Endothelial cell (in vitro differentiated cells): ENCODE measurements at regions not wholly inside any gene's neighbourhood (a gene's known extent, or its start where the extent isn't known, plus 50 kb on each side); places are given as distances from the start of the nearest gene placed in this dataset.

Experiments used
- DNase-seq: peaks from one replicate; pipeline ENCODE4 v3.0.0; 2021; ENCODE audit warnings: low spot score
- H3K27ac Mint-ChIP-seq: one replicate; pipeline ENCODE4 v1.8.0; 2021; ENCODE audit warnings: mixed read lengths, inconsistent platforms; ENCODE audit not compliant: unreplicated experiment
- H3K27me3 Mint-ChIP-seq: one replicate; pipeline ENCODE4 v1.8.0; 2021; ENCODE audit warnings: mild to moderate bottlenecking, moderate library complexity, mixed read lengths, inconsistent platforms; ENCODE audit not compliant: unreplicated experiment
- H3K36me3 Mint-ChIP-seq: one replicate; pipeline ENCODE4 v1.8.0; 2021; ENCODE audit warnings: mild to moderate bottlenecking, low read depth, mixed read lengths, inconsistent platforms; ENCODE audit not compliant: unreplicated experiment
- H3K4me1 Mint-ChIP-seq: one replicate; pipeline ENCODE4 v1.8.0; 2021; ENCODE audit warnings: mild to moderate bottlenecking, mixed read lengths, inconsistent platforms; ENCODE audit not compliant: unreplicated experiment
- H3K4me3 Mint-ChIP-seq: one replicate; pipeline ENCODE4 v1.8.0; 2021; ENCODE audit warnings: mild to moderate bottlenecking, mixed read lengths, inconsistent platforms; ENCODE audit not compliant: unreplicated experiment
- H3K9me3 Mint-ChIP-seq: one replicate; pipeline ENCODE4 v1.8.0; 2021; ENCODE audit warnings: mixed read lengths, inconsistent platforms; ENCODE audit not compliant: unreplicated experiment
- TF ChIP-seq, protein P1 (sequence below): fragments of 200-600 bp; sonication (generic); IDR thresholded peaks from one replicate; pipeline ENCODE4 v1.5.0; 2021; ENCODE audit warnings: antibody characterized with exemption; ENCODE audit not compliant: unreplicated experiment

DNA sequence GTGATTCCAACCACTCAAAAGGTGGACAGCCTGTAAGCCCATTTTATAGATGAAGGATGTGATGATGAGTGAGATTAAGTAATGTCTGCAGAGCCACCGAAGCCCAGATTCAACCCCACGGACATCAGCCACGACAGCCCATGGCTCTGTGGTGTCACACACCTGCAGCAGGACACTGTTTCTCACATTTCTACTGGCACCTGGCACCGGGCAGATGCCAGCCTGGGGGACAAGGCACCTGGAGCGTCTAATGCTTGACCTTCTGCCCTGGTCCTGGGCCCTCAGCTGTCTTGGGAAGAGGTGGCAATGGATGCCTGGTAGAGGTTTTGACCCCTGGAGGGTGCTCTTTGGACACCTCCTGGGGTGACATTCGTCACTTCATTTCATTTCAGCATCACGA, 176.3 kb downstream of the ANAPC1 start:
- Mint-ChIP-seq H3K36me3 (peaks cover 5% of the 10 kb centered on the region), H3K27ac (no peak overlapping the region), H3K4me1 (peaks cover 4% of the 10 kb centered on the region)

DNA sequence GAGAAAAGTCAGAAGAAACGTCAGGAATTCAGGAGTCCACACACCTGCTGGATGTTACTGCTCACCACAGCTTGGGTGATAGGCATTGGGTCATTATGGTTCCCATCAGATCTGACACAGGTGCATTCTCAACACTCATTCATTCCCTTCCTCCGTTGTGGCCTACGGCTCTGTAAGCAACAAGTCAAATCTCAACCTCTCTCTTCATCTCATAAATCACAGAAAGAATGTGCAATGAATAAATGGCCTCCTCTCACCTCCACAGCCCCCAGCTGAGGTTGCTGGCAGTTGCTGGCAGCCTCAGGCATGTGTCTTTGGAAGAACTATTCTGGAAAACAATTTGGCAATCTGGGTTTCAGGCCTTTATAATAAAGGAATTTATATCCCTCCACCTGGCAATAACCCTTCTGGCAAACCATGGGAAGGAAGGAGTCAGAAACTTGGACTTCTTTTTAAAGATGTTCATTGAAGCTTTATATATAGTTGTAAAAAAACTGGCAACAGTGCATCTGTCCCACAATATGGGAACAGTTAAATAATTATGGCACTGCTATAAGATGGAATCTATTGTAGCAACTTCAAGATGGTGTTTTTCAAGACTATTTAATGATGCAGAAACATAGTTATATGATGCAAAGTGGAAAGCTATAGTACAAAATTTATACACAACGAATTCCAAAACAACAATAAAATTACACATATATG, 175.4 kb downstream of the ANAPC1 start:
- TF ChIP-seq, protein P1, sequence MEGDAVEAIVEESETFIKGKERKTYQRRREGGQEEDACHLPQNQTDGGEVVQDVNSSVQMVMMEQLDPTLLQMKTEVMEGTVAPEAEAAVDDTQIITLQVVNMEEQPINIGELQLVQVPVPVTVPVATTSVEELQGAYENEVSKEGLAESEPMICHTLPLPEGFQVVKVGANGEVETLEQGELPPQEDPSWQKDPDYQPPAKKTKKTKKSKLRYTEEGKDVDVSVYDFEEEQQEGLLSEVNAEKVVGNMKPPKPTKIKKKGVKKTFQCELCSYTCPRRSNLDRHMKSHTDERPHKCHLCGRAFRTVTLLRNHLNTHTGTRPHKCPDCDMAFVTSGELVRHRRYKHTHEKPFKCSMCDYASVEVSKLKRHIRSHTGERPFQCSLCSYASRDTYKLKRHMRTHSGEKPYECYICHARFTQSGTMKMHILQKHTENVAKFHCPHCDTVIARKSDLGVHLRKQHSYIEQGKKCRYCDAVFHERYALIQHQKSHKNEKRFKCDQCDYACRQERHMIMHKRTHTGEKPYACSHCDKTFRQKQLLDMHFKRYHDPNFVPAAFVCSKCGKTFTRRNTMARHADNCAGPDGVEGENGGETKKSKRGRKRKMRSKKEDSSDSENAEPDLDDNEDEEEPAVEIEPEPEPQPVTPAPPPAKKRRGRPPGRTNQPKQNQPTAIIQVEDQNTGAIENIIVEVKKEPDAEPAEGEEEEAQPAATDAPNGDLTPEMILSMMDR, result no peak
- Mint-ChIP-seq H3K4me1 (no peaks in the 10 kb centered on the region), H3K4me3 (no peak overlapping the region), H3K36me3 (peaks cover 5% of the 10 kb centered on the region), H3K27ac (no peak overlapping the region), H3K9me3 (no peaks in the 10 kb centered on the region), H3K27me3 (no peaks in the 10 kb centered on the region)
- DNase-seq, result no peak

More for the DNA sequence above, 176.3 kb downstream of the ANAPC1 start:
- TF ChIP-seq, protein P1, result no peak
- H3K27me3 Mint-ChIP-seq, result peaks cover 3% of the 10 kb centered on the region
- H3K4me3 Mint-ChIP-seq, result no peak overlapping the region
- H3K9me3 Mint-ChIP-seq, result no peaks in the 10 kb centered on the region
- no peak for DNase-seq

DNA sequence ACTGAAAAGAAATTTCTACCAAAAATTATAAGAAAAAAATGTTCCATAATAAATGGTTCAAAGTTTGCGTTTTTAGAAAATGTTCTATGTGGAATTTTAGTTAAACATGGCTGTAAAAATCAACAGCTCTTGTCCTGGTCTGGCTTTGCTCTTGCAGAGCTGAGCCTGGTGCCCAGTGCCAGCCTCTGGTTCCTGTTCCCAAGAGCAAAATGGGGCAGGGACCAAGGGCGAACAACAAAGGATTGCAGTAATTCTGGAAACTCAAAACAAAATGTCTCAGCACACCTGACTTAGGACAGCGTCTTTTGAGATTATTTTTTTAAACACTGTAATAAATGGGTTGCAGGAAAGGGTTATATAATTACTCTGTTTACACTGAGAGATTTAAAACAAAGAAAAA, 174.7 kb downstream of the ANAPC1 start:
- H3K36me3 Mint-ChIP-seq, result peaks cover 5% of the 10 kb centered on the region
- no peak overlapping the region for H3K27ac Mint-ChIP-seq
- no peaks in the 10 kb centered on the region for H3K27me3 Mint-ChIP-seq
- H3K4me1 Mint-ChIP-seq, result no peaks in the 10 kb centered on the region
- no peak for DNase-seq
- no peaks in the 10 kb centered on the region for H3K9me3 Mint-ChIP-seq
- TF ChIP-seq, protein P1, result no peak
- no peak overlapping the region for H3K4me3 Mint-ChIP-seq

DNA sequence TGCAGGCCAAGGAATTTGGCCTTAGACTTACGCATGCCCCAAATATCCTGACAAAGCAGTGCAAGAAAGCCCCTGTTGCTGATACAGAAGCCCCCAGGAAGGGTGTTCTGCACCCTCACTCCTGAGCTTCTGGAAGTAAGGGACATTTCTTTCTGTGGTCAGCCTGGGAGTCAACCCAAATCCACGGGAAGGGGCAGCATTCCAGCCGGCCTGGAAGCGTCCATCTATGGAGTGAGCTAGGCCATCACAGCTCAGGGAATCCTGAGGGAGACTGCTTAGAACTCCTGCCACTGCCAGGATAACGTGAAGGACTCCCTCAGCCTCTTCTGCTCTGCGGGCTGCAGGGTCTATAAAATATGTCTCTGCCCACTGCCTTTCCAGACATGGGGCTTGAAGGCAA, 173.9 kb downstream of the ANAPC1 start:
- peaks cover 5% of the 10 kb centered on the region for H3K36me3 Mint-ChIP-seq
- TF ChIP-seq, protein P1, result no peak
- peaks cover 2% of the 10 kb centered on the region for H3K27me3 Mint-ChIP-seq
- no peaks in the 10 kb centered on the region for H3K4me1 Mint-ChIP-seq
- no peak overlapping the region for H3K27ac Mint-ChIP-seq
- DNase-seq, result no peak
- no peaks in the 10 kb centered on the region for H3K9me3 Mint-ChIP-seq
- no peak overlapping the region for H3K4me3 Mint-ChIP-seq

DNA sequence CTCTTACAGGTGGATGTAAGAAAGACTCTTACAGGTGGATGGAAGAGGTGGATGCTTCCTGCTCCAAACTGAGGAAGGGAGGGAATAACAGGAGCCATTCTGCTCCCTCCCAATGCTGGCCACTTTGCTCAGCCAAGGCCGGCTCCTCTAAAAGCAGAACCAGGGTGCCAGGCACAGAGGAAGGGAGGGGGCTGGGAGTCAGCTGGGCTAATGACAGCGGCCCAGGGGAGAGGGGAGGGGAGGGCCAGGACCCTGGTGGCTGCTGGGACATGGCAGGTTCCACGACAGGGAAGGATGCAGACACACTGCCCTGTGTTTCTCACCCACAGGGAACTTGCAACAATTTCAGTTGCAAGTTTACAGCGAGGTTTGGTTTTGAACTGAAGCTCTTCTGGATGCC, 173.4 kb downstream of the ANAPC1 start:
- H3K4me3 Mint-ChIP-seq, result no peak overlapping the region
- no peaks in the 10 kb centered on the region for H3K9me3 Mint-ChIP-seq
- H3K27ac Mint-ChIP-seq, result no peak overlapping the region
- H3K4me1 Mint-ChIP-seq, result no peaks in the 10 kb centered on the region
- TF ChIP-seq, protein P1, result no peak
- peaks cover 5% of the 10 kb centered on the region for H3K36me3 Mint-ChIP-seq
- DNase-seq, result no peak
- H3K27me3 Mint-ChIP-seq, result peaks cover 2% of the 10 kb centered on the region
